ENCODE measurements at regions not wholly inside any gene's neighbourhood (a gene's known extent, or its start where the extent isn't known, plus 50 kb on each side); places are given as distances from the start of the nearest gene placed in this dataset.

- peak; percentile 67 to 68 for TF ChIP-seq POLR2A (IDR thresholded peaks at IDR 0.05)
- TF ChIP-seq, protein P1, sequence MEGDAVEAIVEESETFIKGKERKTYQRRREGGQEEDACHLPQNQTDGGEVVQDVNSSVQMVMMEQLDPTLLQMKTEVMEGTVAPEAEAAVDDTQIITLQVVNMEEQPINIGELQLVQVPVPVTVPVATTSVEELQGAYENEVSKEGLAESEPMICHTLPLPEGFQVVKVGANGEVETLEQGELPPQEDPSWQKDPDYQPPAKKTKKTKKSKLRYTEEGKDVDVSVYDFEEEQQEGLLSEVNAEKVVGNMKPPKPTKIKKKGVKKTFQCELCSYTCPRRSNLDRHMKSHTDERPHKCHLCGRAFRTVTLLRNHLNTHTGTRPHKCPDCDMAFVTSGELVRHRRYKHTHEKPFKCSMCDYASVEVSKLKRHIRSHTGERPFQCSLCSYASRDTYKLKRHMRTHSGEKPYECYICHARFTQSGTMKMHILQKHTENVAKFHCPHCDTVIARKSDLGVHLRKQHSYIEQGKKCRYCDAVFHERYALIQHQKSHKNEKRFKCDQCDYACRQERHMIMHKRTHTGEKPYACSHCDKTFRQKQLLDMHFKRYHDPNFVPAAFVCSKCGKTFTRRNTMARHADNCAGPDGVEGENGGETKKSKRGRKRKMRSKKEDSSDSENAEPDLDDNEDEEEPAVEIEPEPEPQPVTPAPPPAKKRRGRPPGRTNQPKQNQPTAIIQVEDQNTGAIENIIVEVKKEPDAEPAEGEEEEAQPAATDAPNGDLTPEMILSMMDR (IDR thresholded peaks at IDR 0.05 in 4 of 5, conservative IDR thresholded peaks at IDR 0.05 in 1 of 5) = no peak
Measured at GRCh38 chr6:43954311-43955131, 172.7 kb downstream of the MRPL14 start.
